Suprapubic skin (tissue), 3 donors: ENCODE measurements at regions not wholly inside any gene's neighbourhood (a gene's known extent, or its start where the extent isn't known, plus 50 kb on each side); places are given as distances from the start of the nearest gene placed in this dataset.

Experiments used
- POLR2A ChIP-seq, 2 donors: fragments of 450-650 bp; IDR thresholded peaks; one replicate each; pipeline ENCODE4 v1.6.1; 2017; ENCODE audit warnings: antibody characterized with exemption in 2 of 2, mild to moderate bottlenecking in 2 of 2, moderate library complexity in 2 of 2
- TF ChIP-seq, protein P1 (sequence below), 2 donors: fragments of 200-600 bp in 1 of 2; fragments of 450-650 bp in 1 of 2; sonication (generic) in 1 of 2; IDR thresholded peaks; one replicate each; pipeline ENCODE4 v1.5.1; 2016 to 2019; ENCODE audit warnings: antibody characterized with exemption in 2 of 2, mild to moderate bottlenecking in 1 of 2, moderate library complexity in 1 of 2

DNA sequence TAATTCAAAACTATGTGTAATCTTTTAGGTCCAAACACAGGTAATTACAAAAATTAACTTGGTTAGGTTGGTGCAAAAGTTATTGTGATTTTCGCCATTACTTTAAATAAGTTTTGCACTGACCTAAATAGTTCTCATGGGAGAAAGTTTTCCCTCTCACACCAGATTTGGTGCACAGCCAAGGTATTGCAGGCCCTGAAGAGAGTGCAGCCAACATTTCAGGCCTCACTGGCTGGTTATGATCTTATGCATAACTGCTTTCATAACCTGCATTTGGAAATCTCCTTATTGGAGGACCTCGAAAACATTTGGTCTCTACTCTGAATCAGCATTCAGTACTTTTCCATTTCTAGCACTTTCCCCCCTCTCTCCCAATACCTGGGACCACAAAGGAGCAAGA lies 993.1 kb upstream of the MANEA start:
- TF ChIP-seq, protein P1, sequence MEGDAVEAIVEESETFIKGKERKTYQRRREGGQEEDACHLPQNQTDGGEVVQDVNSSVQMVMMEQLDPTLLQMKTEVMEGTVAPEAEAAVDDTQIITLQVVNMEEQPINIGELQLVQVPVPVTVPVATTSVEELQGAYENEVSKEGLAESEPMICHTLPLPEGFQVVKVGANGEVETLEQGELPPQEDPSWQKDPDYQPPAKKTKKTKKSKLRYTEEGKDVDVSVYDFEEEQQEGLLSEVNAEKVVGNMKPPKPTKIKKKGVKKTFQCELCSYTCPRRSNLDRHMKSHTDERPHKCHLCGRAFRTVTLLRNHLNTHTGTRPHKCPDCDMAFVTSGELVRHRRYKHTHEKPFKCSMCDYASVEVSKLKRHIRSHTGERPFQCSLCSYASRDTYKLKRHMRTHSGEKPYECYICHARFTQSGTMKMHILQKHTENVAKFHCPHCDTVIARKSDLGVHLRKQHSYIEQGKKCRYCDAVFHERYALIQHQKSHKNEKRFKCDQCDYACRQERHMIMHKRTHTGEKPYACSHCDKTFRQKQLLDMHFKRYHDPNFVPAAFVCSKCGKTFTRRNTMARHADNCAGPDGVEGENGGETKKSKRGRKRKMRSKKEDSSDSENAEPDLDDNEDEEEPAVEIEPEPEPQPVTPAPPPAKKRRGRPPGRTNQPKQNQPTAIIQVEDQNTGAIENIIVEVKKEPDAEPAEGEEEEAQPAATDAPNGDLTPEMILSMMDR (IDR thresholded peaks at IDR 0.05), result no peak
- TF ChIP-seq POLR2A (IDR thresholded peaks at IDR 0.05), result no peak
